MCF 10A (cell line): ENCODE measurements at regions not wholly inside any gene's neighbourhood (a gene's known extent, or its start where the extent isn't known, plus 50 kb on each side); places are given as distances from the start of the nearest gene placed in this dataset.
A peak's percentile ranks its signal among the peaks of the same experiment; 100 is the strongest.

Experiments used
- BruUV-seq: library from RNA; stranded (reverse); fragments of 400-500 nt; replicated peaks from 2 replicates; lab custom pipeline; 2021; lab: Mats Ljungman, UMichigan
- CTCF ChIA-PET: fragments of 300-600 bp; sonication (Branson Sonifier 250); formaldehyde crosslinking; extraction: SDS; loops from one replicate; lab custom pipeline; 2021; ENCODE audit warnings: antibody characterized with exemption, inconsistent platforms; lab: Yijun Ruan, JAX
- POLR2A ChIA-PET: fragments of 300-600, 350-650 bp; sonication (Branson Sonifier 250); formaldehyde crosslinking; extraction: SDS; loops from one replicate; lab custom pipeline; 2020; ENCODE audit warnings: antibody characterized with exemption, inconsistent platforms; lab: Yijun Ruan, JAX
- DNase-seq: peaks from one replicate; pipeline ENCODE4 v3.0.0-alpha.2; 2018; ENCODE audit not compliant: unreplicated experiment
- H3K27ac Mint-ChIP-seq: one replicate; pipeline ENCODE4 v1.8.0; 2022; ENCODE audit warnings: mild to moderate bottlenecking, low read depth, mixed read lengths; ENCODE audit not compliant: unreplicated experiment
- H3K27me3 Mint-ChIP-seq: one replicate; pipeline ENCODE4 v1.8.0; 2022; ENCODE audit warnings: mixed read lengths; ENCODE audit not compliant: insufficient read depth, unreplicated experiment
- H3K36me3 Mint-ChIP-seq: one replicate; pipeline ENCODE4 v1.8.0; 2022; ENCODE audit warnings: mild to moderate bottlenecking, moderate library complexity, mixed read lengths; ENCODE audit not compliant: insufficient read depth, unreplicated experiment
- H3K4me1 Mint-ChIP-seq: one replicate; pipeline ENCODE4 v1.8.0; 2022; ENCODE audit warnings: mixed read lengths; ENCODE audit not compliant: insufficient read depth, unreplicated experiment
- H3K4me3 Mint-ChIP-seq: one replicate; pipeline ENCODE4 v1.8.0; 2022; ENCODE audit warnings: mild to moderate bottlenecking, moderate library complexity, mixed read lengths; ENCODE audit not compliant: unreplicated experiment
- H3K9me3 Mint-ChIP-seq: one replicate; pipeline ENCODE4 v1.8.0; 2022; ENCODE audit warnings: mixed read lengths; ENCODE audit not compliant: unreplicated experiment
- intact Hi-C: fragments of 100-400 bp; cut with micrococcal nuclease; formaldehyde crosslinking; loops from 2 replicates; pipeline ENCODE4 v1.14.1; 2022
- TF ChIP-seq, protein P1 (sequence below): fragments of 200-600 bp; IDR thresholded peaks from one replicate; pipeline ENCODE4 v1.8.0; 2022; ENCODE audit warnings: antibody characterized with exemption, mild to moderate bottlenecking; ENCODE audit not compliant: unreplicated experiment

DNA sequence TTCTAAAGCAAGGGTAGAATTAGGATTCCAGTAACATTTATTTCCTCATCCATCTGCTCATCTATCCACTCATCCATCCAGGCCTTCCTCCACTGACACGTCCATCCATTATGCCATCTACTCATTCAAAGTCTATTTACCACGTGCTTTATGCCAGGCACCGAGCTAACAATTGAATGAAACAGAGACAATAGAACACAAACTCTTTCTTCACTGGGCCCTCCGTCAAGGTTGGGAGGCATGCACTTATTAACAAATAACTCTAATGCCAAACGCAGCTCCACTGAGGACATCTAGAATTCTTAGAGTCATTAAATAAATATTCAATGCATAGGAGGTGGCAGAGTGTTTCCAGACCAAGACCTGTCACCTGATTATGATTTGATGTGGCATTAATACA is 262.7 kb downstream of the CYRIA start:
- H3K4me3 Mint-ChIP-seq: no peak overlapping the region
- DNase-seq: no peak
- H3K9me3 Mint-ChIP-seq: no peaks in the 10 kb centered on the region
- no peak overlapping the region for H3K27ac Mint-ChIP-seq
- TF ChIP-seq, protein P1, sequence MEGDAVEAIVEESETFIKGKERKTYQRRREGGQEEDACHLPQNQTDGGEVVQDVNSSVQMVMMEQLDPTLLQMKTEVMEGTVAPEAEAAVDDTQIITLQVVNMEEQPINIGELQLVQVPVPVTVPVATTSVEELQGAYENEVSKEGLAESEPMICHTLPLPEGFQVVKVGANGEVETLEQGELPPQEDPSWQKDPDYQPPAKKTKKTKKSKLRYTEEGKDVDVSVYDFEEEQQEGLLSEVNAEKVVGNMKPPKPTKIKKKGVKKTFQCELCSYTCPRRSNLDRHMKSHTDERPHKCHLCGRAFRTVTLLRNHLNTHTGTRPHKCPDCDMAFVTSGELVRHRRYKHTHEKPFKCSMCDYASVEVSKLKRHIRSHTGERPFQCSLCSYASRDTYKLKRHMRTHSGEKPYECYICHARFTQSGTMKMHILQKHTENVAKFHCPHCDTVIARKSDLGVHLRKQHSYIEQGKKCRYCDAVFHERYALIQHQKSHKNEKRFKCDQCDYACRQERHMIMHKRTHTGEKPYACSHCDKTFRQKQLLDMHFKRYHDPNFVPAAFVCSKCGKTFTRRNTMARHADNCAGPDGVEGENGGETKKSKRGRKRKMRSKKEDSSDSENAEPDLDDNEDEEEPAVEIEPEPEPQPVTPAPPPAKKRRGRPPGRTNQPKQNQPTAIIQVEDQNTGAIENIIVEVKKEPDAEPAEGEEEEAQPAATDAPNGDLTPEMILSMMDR: no peak
- H3K27me3 Mint-ChIP-seq: no peaks in the 10 kb centered on the region
- ChIA-PET CTCF (no interaction called here), POLR2A (interaction anchor here (1.5 kb wide), 1 partner anchor 23 kb away, joined by 3 read pairs; no protein-coding TSS in a partner anchor)
- intact Hi-C loops: no loop called here
- H3K36me3 Mint-ChIP-seq: no peaks in the 10 kb centered on the region
- no peaks in the 10 kb centered on the region for H3K4me1 Mint-ChIP-seq
- BruUV-seq: no TSS peak

DNA sequence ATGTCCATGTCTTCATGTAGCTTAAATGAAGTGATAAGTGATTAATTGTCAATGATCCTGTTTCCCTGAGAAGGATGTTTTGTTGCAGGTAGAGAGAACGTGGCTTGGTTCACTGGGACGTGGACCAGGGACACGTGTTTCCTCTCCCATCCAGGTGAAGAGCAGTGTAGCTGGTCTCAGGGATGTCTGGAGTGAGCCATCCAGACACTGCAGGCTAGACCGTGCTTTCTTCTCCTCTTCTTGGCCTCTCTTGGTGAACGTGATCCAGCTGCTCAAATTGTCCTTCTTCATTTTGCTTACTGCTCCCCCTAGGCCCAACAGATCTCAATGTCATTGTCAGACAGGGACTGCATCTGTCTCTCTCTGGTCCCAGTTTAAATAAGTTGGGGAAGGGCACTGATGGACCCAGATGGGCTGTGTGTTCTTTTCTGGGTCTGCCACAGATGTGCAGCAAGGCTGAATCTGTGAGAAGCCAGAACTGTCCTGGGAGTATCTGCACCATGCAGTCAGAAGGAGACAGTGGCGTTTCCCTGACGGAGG is 263.8 kb downstream of the CYRIA start:
- POLR2A ChIA-PET: interaction anchor here (1.5 kb wide), 1 partner anchor 24 kb away, joined by 3 read pairs; no protein-coding TSS in a partner anchor
- intact Hi-C loops: no loop called here
- Mint-ChIP-seq H3K4me1 (no peaks in the 10 kb centered on the region), H3K27ac (no peak overlapping the region), H3K9me3 (no peaks in the 10 kb centered on the region), H3K36me3 (no peaks in the 10 kb centered on the region), H3K4me3 (no peak overlapping the region), H3K27me3 (no peaks in the 10 kb centered on the region)
- no peak for DNase-seq
- TF ChIP-seq, protein P1: no peak
- BruUV-seq: no TSS peak
- CTCF ChIA-PET: no interaction called here

DNA sequence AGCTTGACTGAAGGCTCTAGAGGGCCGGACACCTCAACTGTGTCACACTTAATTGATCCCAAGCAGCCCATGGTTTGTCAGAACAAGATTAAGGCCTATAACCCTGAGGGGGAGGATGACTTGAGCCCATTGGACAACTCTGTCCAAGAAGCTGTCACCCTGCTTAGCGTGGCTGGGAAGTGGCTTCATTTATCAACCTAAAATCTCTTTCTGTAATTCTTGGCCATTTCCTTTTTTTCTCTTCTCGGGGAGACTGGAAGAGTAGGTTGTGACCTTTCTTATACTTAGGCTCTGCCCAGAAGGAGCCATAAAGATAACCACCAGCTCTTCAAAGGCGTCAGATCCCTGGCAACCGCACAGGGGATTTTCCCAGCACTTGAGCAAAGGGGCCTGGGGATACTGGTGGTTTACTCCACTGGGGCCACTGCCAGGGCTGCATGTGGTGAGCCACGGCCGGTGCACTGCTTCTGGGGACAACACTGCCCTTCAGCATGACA is 265.5 kb downstream of the CYRIA start:
- H3K27me3 Mint-ChIP-seq: no peaks in the 10 kb centered on the region
- no peaks in the 10 kb centered on the region for H3K4me1 Mint-ChIP-seq
- no peak overlapping the region for H3K27ac Mint-ChIP-seq
- intact Hi-C loops: no loop called here
- ChIA-PET POLR2A (interaction anchor here (0.6 to 1.1 kb wide), 2 partner anchors 15 to 491 kb away, joined by 3 to 4 read pairs; no protein-coding TSS in a partner anchor), CTCF (no interaction called here)
- H3K4me3 Mint-ChIP-seq: no peak overlapping the region
- H3K36me3 Mint-ChIP-seq: no peaks in the 10 kb centered on the region
- BruUV-seq: no TSS peak
- no peaks in the 10 kb centered on the region for H3K9me3 Mint-ChIP-seq
- DNase-seq: peak; percentile 3
- TF ChIP-seq, protein P1: no peak

DNA sequence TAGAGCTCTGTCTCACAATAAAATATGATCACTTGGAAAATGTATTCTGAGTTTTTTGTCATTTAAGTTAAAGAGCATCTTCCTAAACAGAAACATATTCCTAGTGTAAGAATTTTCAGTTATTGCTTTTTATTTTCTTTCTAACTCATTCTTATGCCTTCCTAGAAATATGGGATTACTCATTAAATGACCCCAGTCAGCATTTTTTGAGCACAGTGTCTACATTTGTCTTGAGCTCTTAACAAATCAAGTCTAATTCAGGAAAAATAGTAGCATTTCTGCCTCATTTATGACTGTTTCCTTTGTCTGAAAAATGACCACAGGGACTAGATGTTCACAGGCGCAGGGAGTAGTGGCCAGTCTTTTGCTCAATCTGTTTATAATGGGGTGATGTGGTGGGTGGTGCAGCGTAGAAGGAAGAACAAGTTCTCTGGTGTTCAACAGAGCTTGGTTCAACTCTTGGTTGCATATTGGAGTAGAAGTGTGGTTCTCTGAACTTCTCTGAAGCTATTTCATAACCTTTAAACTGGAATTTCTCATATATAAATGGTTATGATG is 267.1 kb downstream of the CYRIA start:
- TF ChIP-seq, protein P1: no peak
- ChIA-PET POLR2A (interaction anchor here (0.8 kb wide), 1 partner anchor 28 kb away, joined by 3 read pairs; no protein-coding TSS in a partner anchor), CTCF (interaction anchor here (1.1 kb wide), 1 partner anchor 112 kb away, joined by 3 read pairs; no protein-coding TSS in a partner anchor)
- H3K4me1 Mint-ChIP-seq: no peaks in the 10 kb centered on the region
- no peak for DNase-seq
- no peak overlapping the region for H3K27ac Mint-ChIP-seq
- BruUV-seq: no TSS peak
- no peaks in the 10 kb centered on the region for H3K36me3 Mint-ChIP-seq
- H3K9me3 Mint-ChIP-seq: no peaks in the 10 kb centered on the region
- H3K27me3 Mint-ChIP-seq: no peaks in the 10 kb centered on the region
- intact Hi-C loops: no loop called here
- H3K4me3 Mint-ChIP-seq: no peak overlapping the region
